ENCODE measurements at regions not wholly inside any gene's neighbourhood (a gene's known extent, or its start where the extent isn't known, plus 50 kb on each side); places are given as distances from the start of the nearest gene placed in this dataset.

DNA sequence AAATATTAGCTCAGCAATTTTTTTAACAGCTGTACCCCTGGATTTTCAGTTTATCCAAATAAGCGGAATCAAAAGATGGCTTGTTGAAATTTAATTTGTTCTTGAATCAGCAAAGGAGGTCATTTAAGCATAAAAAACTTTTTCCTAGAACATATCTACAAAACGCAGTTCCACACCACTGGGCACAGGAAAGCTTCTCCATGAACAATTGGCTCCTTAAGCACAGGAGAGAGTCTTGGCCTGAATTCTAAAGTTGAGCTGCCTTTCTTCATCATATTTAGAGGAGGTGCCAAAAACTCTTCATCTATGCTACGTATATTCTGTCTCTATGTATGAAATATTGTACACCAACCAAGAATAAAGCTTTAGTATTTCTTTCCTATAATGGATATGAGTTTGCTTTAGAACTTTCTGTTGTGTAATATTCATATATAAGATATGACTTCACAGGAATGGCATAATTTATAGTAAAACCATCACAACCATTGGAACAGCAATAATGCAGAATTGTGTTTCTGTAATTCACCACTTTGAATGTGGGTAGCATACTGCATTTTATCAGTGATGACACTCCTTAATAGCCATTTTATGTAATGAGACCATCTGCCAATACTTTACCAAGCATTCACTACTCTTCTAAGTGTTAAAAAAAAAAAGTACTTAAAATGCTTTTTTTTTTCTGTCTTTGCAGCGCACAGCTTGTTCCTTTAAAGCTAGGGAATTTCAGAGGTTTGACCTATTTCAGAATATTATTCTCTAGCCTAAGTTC, 263.7 kb downstream of the SLITRK6 start:
- no peak for DNase-seq

DNA sequence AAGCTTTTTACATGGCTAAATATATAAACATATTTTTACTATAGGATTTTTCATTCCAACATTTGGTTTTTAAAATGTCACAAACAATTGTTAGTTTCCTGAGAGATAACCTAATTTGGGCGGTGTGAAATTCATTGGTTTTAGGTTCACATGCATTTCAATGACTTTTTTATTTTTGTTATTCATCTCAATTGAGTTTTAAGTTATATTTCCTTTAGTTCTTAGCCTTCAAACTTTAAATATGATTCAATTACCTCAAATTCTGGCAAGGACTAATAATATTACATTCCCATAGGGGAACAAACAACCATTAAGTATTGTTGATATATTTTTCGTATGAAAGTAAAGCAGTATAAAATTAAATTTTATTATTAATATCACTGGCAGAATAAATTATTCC, 265.3 kb downstream of the SLITRK6 start:
- no peak for DNase-seq

DNA sequence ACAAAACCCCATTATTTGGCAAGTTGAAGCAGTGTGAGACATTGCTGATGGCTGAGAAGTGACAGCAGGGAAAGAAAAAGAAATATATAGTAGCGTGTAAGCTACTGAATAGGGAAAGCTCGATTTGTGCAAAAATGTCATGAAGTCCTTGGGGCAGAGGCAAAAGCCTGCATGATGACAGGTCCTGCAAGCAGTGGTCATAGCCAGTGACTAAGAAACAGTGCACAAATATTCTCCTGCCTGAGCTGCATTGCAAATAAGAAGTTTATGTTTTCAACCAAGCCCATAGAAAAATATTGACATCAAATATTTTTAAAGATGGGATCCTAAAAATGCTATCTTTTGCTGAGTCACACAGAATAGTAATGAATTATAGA, 270.0 kb downstream of the SLITRK6 start:
- DNase-seq = no peak

DNA sequence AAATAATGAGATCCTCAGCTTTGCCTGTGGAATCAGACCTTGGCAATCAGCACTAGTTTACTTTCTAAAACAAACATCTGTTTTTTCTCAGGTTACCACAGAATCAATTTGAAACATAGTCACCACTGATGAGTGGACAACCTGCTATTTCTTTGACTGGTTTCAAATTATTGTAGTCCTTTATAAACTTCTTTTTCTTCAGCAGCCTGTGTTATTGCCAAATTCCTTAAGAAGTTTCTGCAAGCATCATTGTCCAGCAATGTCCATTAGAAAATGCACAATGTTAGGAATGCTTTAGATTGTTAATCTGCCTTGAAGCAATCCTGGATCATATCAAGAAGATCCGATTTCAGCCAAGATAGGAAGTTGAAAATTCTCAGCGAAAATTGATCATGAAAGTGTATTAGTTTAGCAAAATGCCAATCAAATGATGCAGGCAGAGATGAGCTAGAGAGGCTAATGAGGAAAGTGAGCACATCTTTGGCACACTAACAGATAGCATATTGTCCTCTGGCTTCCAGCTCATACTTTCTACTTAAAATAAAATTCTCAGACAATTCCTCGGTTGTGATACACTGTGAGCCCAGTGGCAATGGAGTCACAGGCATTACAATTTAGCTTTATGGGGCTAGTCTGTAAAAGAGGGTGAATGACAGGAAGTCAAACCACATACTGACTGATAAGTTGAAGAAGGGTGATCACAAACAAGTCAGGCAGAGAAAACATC, 270.6 kb downstream of the SLITRK6 start:
- no peak for DNase-seq

DNA sequence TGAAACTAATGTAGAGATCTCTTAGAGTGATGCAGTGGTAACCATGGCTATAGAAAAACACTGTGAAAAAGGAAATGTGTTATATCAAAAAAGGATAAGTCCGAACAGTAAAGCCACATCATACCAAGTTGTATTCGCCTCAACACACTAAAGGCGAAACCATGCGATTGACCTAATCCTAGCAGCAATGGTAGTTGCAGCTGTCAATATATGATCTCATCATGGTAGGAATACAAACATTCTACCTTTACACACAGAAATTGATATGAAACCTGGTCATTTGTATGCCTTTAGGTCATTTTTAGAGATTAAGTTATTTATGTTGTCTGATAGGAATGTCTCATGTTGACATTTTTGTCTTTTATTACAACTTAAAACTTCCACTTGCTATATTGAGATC, 271.9 kb downstream of the SLITRK6 start:
- no peak for DNase-seq

DNA sequence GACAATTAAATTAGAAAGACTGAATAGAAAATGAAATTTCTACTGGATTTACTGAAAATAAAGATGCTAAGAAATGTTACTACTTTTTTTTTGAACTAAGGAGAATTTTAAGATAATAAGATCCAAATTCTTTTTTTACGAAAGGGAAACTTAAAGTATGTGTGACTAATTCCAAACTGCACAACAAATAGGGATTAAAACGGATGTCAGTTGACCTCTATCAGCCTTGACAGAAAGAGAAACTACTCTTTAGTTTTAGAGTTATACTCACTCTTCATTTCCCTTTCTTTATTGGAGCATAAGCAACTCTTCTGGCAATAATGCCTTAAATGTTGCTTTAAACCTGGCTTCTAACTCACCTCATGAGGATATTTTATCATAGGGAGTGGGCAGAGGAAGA, 273.8 kb downstream of the SLITRK6 start:
- DNase-seq = no peak

DNA sequence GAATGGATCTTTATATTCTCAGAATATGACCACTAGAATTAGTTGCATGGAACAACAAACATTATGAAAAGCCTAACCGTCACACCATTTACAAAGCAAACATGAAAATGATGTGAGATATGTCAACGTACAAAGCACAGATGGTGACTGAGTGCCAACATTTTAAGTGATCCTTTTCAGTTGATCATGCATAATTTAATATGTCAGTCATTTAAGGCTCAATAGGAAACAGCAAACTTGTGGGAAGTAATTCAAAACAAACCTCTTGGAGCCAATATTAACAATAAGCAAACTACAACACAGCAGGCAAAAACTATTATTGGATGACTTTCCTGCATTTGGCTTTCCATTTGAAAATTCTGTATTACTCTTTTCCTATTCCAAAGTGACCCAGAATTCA, 277.6 kb downstream of the SLITRK6 start:
- DNase-seq = peak; percentile 97

DNA sequence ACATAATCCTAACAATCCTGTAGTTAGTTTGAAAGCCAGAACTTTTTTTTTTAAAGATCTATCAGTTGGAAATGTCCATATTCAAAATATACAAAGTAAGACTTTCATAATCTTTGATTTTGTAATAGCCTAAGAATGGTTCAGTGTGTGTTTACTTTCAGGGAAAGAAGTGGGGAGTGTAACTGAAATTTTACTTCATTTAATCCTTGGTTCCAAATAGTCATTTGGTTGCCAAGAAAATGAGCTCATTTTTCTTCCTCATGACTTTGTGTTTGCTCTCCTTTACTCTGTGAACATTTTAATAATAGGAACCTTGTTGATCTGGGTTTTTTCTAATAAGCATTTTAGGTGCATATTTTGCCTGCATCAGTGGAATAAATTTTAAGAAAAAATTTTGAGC, 278.8 kb downstream of the SLITRK6 start:
- no peak for DNase-seq

DNA sequence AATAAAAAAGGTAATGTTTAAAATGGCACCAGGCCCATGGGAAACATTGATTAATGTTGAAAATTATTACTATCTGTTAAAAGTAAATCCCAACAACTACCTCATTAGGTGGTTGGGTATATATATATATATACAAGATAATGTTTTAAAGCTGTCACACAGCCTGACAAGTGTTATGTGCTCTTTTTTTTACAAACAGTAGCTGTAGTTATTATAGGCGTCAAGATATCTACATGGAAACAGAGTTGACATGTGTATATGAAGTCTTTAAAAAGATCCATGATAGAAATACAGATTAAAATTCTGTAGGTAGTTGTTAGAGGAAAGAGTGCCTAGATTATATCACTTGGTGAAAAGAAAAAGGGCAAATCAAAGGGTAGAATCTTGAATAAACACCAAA, 279.9 kb downstream of the SLITRK6 start:
- no peak for DNase-seq

DNA sequence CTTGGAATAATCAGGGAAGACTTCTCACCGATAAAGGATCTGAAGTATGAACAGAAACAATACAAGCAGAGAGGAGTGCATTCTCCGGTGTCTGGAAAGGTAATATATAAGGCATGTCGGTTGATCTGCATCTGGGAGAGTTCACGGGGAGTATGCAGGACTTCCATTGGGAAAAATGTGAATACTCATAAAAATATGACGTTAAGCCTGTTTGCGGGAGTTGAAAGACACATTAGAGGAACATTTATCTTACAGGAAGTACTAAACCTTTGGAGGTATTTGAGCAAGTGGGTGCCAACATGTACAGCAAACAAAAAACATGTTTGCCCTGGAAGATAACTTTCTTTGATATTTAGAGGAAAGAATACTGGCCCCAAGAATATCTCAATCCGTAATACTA, 286.8 kb downstream of the SLITRK6 start:
- DNase-seq = no peak

DNA sequence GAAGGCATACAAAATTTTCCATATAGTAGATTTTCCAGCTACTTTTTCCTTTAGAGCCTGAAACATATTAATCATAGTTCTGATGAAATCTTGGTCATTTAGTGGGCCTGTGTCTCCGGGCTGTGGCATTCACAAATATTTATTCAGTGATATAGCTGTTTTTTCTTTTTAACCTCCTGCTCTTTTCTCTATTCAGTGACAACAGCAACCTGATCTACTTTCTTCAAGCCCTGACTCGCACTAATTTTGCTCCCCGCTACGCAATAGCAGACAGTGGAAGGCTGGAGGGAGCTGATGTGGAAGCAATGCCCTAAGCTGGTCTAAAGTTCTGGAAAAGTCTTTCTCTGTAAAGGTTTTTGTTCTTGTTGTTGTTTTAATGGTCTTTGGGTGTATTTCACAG, 289.7 kb downstream of the SLITRK6 start:
- peak; percentile 53 for DNase-seq

DNA sequence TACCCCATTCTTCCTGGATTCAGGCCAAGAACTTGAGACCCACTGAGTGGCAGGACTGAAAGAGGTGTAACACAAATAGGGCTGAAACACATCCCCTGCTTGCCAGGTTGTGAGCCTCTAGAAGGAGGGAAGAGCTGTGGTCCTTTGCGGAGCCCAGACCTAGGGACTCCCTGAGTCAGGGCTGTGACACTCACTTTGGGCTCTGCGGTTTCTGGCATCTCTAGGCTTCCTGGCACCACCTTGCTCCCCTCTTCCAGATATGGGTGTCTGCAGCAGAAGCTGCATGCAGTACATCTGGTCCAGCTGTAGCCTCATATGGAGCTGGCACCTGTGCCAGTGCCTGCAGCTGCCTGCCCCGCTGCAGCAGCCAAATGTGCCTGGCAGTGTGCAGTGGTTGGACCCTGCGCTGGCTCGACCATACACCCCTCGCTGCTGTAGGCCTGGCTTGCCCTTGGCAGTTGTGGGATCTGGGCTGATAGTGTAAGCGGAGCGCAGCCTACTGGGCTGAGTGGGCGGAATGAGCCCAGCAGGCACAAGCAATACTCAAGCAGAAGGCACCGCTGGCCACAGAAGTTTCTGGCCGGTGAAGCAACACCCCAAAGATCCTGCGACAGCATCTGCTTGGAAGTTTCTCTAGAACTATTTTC, 290.4 kb downstream of the SLITRK6 start:
- no peak for DNase-seq

DNA sequence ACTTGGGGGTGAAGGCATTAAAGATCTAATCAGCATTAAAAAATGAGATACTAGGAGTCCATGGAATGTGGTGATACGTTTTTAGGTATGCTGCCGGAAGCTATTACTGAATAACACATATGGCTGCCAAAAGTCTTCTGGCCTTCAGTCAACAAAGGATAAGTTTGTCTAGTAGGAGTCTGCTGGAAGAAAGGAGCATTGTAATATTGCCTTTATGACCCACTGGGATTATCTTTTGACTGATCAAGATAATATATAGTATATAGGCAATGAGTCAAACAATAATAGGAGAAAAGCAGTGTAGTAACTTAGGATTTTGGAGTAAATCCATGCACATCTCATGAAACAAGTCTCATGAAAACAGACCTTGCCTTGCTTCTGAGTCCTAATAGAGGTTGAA, 295.4 kb downstream of the SLITRK6 start:
- no peak for DNase-seq

DNA sequence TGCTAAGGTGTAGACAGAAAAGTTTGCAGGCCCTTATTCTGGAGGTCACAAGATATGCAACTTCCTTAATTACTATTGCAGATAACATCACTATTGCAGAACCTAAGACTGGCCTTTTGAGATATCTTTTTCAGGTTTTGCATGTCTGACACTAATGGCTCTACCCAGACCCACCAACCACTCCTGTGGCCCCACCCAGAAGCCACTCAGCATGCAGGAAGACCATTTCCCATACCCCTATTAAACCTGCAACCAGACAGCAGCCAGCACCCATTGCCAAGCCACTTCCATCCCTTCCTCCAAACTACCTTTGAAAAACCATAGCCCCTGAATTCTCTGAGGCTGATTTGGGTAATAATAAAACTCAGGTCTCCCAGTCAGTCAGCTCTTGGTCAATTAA, 297.6 kb downstream of the SLITRK6 start:
- no peak for DNase-seq

DNA sequence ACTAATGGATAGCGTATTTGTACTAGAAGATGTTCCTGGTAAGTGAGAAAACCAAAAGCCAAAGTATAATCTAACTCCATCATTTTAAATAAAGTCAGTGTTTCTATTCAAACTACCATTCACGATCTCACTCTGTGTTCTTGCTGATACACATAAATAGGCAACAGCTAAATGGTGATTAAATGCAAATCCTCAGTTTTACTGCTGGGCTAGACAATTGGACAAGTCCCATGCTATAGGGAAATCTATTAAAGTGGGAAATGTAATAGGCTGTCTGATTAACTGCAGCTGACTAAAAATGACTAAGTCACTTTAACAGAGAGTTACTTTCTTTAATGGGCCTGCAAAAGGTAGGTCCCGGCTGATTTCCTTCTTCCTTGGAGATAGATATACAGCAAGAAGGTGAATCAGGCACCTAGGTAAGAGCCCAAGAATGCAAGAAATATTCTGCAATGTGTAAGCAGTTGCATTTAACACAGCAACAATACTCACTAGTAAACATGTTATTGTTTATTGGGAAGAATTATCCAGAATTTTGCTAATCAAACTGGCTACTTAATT, 298.4 kb downstream of the SLITRK6 start:
- no peak for DNase-seq

DNA sequence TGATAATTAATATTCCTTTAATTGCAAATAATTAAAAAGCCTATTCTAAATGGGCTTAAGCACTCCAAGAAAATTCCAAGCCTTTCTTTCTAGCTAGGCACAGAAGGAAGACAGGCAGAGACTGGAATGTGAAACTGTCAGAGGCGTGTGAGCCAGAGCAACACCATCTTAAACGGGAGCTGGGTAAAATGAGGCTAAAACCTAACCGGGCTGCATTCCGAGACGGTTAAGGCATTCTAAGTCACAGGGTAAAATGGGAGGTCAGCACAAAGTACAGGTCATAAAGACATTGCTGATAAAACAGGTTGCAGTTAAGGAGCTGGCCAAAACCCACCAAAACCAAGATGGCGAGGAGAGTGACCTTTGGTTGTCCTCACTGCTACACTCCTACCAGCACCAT, 300.4 kb downstream of the SLITRK6 start:
- no peak for DNase-seq

DNA sequence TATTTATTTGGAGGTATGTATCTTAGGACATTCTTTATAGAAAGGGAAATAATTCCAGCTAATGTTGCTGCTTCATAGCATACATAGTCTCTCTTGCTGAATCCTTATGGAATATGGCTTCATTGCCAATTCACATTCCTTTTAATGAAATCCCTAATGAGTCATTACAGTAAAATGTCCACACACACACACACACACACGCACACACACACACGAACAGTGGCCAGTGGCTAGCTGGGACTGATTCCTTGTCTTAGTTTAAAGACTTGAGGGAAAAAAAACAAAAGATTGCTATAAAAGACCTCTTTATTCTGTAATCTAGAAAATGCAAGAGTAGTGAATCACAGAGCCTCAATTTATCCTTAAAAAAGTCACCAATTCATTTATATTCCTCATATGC, 301.6 kb downstream of the SLITRK6 start:
- no peak for DNase-seq

DNA sequence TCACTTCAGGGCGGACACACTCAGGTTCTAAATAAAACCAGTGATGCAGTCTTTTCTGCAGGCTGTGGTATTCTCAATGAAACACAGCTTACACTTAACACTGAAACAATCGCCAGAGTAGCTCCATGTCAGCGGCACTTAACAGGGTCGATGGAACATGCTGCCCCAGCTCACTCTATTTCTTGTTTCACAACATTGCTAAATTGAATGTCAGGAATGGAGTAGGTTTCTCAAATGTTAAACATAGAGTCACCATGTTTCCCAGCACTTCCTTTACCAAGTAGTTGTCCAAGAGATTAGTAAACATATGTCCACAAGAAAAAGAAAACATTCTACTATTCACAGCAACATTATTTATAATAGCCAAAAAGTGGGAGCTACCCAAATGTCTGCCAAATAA, 306.9 kb downstream of the SLITRK6 start:
- DNase-seq = no peak

DNA sequence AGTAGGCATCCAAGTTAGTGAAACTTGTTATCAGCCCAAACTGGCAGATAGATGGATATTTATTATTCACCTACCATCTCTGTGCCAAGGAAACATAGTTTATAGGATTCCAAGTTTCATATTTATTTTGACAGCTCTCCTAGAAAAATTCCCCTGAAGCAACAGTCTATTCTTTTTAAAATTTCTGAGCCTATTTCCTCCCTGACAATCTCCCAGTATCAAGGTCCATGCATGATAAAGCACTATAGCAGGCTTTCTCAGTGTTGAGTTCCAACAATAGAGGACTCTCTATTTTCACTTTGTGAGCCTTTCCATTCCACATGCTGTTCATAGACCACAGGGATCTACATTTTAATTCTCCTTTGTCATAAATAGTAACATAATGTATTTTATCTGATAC, 312.6 kb downstream of the SLITRK6 start:
- DNase-seq = no peak

DNA sequence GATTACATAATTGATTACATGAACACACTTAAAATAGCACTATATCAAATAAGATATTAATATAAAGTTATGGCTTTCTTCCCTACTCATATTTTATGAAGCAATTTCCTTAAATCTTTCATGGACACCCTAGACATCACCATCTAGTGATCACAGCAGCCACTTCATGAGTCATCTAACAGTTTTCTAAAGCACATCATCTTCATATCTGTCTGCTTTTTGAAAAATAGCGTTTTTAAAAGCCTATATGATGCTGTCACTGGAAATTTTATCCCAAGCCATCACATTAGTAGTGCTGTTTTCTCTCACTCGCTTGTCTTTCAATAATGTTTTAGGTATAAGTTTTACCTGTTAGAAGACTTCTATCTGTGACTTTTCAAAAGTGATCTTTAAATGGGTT, 326.1 kb downstream of the SLITRK6 start:
- no peak for DNase-seq

DNA sequence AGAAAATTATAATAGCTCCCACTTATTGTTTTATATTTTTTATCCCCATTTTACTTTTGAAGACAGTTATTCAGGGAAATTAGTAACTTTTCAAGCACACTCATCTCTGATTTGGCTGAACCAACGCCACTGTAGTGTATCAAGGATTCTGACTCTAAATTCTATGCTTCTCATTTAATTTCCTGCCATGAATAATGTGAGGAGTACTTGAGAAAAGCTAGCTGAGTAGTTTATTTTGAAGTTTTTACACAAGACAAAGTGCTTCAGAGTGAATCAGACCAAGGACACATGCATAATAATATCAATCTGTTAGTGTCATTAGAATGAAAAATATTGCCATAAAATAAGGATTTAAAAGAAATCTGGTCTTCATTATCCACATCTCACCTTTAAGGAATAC, 329.9 kb downstream of the SLITRK6 start:
- DNase-seq = no peak

DNA sequence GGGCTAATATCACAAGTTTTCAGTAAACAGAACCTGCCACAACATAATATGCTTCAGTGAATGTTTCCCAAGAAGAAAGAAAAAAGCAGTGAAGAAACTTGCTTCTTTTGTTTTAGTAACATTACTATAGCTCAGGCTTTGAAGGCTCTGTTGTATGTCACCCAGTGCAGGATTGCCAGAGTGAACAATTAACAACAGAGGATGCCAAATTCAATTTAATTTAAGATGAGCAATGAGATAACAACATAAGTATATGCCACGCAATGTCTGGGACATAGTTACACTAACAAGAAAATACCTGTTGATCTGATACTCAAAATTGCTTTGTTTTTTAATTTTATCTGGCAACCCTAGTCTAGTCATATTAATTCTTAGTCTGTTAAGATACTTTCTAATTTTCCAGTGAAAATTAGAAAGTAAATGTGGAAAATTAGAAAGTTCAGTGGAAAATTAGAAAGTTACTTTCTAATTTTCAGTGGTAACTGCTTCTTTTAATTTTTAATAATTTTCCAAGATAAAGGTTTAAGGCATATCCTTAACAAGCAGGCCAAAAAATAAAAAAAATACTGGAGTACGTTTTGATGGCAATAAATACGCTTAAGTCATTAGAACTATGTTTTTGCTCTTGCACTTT, 336.3 kb downstream of the SLITRK6 start:
- DNase-seq = no peak

DNA sequence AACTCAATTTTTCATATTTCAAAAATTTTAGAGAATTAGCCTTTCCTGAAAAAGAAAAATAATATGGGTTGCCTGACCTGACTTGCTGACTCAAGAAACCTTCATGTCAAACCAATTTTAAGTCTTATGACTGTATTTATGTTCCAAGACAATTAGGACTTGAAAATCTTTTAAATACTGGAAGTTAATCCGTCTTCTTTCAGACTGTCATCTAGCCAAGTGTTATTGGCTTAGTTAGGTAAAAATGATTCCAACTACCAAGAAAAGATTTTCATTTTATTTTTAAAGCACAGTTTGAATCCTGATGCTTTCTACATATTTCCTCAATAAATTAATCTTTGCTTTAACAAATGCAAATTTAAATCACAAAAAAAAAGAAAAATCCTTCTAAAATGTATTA, 337.6 kb downstream of the SLITRK6 start:
- no peak for DNase-seq

DNA sequence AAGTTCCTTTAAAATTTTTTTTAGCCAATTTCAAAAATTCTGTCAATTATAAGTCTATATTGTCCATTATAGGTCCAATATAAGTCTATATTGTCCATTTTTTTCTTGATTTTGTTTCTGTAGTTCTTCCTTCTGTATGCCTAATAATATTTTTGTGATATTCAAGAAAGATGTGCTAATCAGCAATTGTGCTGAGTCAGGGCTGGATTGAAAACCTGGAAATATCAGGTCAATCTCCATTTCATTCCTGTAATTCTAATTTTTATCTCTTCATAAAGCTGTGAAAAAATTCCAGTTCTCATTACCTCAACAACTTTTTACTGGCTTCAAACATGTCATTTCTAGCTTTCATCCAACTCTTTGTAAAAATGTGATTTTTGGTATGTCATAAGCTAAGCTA, 353.7 kb downstream of the SLITRK6 start:
- DNase-seq = no peak

All from DMS153 (cell line).